Right cardiac atrium (tissue), 5 donors: ENCODE measurements at regions not wholly inside any gene's neighbourhood (a gene's known extent, or its start where the extent isn't known, plus 50 kb on each side); places are given as distances from the start of the nearest gene placed in this dataset.
"Not testable (repeated sequence)": the region's sequence is repeated elsewhere in the genome, so short reads cannot be mapped to it uniquely, and the experiment has no call there.

Source experiments
- ATAC-seq, 2 donors: fragments of 200-7000 bp; cut with Tn5 transposase; one replicate each; pipeline versions ENCODE4 v1.8.0 to v1.9.1; 2020; ENCODE audit warnings: moderate library complexity in 2 of 2, mild to moderate bottlenecking in 1 of 2
- DNase-seq, 3 donors: peaks; one replicate each; pipeline ENCODE4 v3.0.0-alpha.2; 2020
- H3K27ac ChIP-seq: one replicate; pipeline ENCODE4 v1.5.1; 2013; ENCODE audit warnings: mild to moderate bottlenecking, low read length, control low read depth, moderate library complexity
- H3K27me3 ChIP-seq: one replicate; pipeline ENCODE4 v1.6.1; 2013; ENCODE audit not compliant: control insufficient read depth, insufficient read depth
- H3K4me1 ChIP-seq: one replicate; pipeline ENCODE4 v1.6.1; 2013; ENCODE audit warnings: low read length; ENCODE audit not compliant: control insufficient read depth, insufficient read depth
- H3K4me3 ChIP-seq: one replicate; pipeline ENCODE4 v1.5.1; 2013; ENCODE audit warnings: low read length, control low read depth
- H3K9me3 ChIP-seq: one replicate; pipeline ENCODE4 v1.6.1; 2013; ENCODE audit warnings: low read length; ENCODE audit not compliant: control insufficient read depth
- WGBS: extraction: QIAGEN DNeasy Blood & Tissue Kit; methylation state at CpG from one replicate; pipeline ENCODE4 v1.1.7; 2013; 5-methylcytosine and 5-hydroxymethylcytosine counted together
- intact Hi-C, 4 donors: fragments of 100-400 bp; cut with DNase I; formaldehyde crosslinking; loops; one replicate each; pipeline versions ENCODE4 v1.11.0 to v1.14.0; 2022 to 2023
- donor health status: healthy with polysubstance abuse.
- donor health status: DM: no; HTN: yes; CAD: no.
- donor health status: DM: no; HTN: no; CAD: no.
- donor health status: DM: no; HTN: yes; CAD: no; lungs with severe emphysema.
- donor health status: DM: yes; HTN: yes; CAD: no.

DNA sequence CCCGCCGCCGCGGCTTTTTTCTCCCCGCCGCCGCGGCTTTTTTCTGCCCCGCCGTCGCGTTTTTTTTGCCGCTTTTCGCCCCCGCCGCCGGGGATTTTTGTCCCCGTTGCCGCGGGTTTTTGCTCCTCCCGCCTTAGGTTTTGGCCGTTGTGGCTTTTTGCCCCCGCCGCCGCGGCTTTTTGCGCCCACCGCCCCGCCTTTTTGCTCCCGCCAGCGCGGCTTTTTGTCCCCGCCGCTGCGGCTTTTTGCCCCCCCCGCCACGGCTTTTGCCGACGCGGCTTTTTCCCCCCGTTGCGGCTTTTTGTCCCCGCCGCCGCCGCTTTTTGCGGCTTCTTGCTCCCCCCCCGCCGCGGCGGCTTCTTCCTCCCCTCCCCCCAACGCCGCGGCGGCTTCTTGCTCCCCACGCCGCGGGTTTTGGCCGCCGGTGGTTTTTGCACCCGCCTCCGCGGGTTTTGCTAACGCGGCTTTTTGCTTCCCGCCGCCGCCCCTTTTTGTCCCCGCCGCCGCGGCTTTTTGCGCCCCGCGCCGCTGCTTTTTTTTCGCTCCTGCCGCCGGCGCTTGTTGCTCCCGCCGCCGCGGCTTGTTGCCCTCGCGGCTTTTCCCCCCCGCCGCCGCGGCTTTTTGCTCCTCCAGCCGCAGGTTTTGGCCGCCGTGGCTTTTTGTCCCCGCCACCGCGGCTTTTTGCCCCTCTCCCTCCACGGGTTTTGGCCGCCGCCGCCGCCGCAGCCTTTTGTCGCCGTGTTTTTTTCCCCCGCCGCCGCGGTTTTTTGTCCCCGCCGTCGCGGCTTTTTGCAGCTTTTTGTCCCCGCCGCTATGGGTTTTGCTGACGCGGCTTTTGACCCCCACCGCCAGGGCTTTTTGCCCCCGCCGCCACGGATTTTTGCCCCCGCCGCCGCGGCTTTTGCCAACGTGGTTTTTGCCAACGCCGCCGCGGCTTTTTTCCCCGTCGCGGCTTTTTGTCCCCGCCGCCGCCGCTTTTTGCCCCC, 150.3 kb downstream of the KCNJ18 start:
- intact Hi-C loops: no loop called here
- H3K4me3 ChIP-seq: peak overlapping the region; percentile 73
- no peaks in the 10 kb centered on the region for H3K9me3 ChIP-seq
- no peaks in the 10 kb centered on the region for H3K4me1 ChIP-seq
- peak in 2 of 3 donors; percentile 37 to 42 for DNase-seq
- 21% methylated on average over 136 of the region's 136 CpGs for WGBS
- peaks cover 3% of the 10 kb centered on the region for H3K27me3 ChIP-seq
- no peak overlapping the region for H3K27ac ChIP-seq
- no peak for ATAC-seq

DNA sequence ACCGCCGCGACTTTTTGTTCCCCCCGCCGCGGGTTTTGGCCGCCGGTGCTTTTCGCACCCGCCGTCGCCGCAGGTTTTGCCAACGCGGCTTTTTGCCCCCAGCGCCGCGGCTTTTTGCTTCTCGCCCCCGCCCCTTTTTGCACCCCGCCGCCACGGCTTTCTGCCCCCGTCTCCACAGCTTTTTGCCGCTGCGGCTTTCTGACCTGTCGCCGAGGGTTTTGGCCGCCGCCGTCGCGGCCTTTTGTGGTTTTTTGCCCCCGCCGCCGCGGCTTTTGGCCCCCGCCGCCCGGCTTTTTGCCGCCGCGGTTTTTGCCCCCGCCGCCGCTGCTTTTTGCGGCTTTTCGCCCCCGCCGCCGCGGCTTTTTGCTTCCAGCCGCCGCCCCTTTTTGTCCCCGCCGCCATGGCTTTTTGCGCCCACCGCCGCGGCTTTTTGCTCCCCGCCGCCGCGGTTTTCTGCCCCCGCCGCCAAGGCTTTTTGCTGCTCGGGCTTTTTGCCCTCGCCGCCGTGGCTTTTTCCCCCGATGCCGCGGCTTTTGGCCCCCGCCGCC, 151.1 kb downstream of the KCNJ18 start:
- Histone ChIP-seq H3K27ac (no peak overlapping the region), H3K4me1 (no peaks in the 10 kb centered on the region), H3K27me3 (peaks cover 3% of the 10 kb centered on the region), H3K4me3 (peak overlapping the region; percentile 73), H3K9me3 (no peaks in the 10 kb centered on the region)
- WGBS: 34% methylated on average over 75 of the region's 75 CpGs
- ATAC-seq: no peak
- intact Hi-C loops: no loop called here
- DNase-seq: no peak

DNA sequence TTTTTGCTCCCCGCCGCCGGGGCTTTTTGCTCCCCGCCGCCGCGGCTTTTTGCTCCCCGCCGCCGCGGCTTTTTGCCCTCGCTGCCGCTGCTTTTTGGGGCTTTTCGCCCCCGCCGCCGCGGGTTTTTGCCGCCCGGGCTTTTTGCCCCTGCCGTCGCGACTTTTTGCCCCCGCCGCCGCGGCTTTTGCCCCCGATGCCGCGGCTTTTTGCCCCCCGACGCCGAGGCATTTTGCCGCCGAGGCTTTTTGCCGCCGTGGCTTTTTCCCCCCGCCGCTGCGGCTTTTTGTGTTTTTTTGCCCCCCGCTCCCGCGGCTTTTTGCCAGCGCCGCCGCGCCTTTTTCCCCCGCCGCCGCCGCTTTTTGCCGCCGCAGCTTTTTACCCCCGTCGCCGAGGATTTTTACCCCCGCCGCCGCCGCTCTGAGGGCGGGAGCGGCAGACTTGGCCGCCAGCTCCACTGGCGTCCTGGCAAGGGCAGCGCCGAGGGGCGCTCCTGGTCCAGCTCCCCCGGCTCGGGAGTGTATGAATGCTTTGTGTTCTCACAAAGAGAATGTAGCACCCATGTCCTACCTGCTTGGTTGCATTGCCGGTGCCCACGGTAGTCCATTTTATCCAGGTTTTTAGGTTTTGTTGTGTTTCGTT, 151.7 kb downstream of the KCNJ18 start:
- 31% methylated on average over 72 of the region's 72 CpGs for WGBS
- H3K9me3 ChIP-seq: no peaks in the 10 kb centered on the region
- H3K4me1 ChIP-seq: no peaks in the 10 kb centered on the region
- H3K27me3 ChIP-seq: peaks cover 3% of the 10 kb centered on the region
- no peak overlapping the region for H3K27ac ChIP-seq
- intact Hi-C loops: no loop called here
- ATAC-seq (no peak), DNase-seq (no peak)
- H3K4me3 ChIP-seq: no peak overlapping the region

DNA sequence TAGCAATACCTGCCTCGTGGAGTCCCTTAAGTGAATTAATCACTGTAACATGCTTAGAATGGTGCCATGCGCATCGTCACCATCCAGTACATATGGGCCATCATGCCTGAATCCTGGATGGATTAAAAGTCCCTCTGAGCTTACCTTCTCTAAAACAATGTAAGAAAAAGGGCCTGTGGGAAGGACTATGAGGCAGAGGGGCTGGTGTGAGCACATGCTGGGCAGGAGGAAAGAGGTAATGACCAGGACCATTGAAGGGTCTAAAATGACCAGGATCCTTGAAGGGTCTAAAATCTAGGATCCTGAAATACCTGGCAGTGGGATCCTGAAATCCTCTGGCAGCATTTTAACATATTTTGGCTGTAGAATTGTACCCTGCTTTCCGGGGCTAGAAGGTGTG, 156.2 kb downstream of the KCNJ18 start:
- H3K27me3 ChIP-seq, H3K9me3 ChIP-seq, H3K4me1 ChIP-seq, H3K27ac ChIP-seq, H3K4me3 ChIP-seq, intact Hi-C loops, DNase-seq: not testable (repeated sequence)
- 65% methylated on average over 4 of the region's 4 CpGs for WGBS
- peak in 1 of 2 donors; percentile 39 for ATAC-seq

DNA sequence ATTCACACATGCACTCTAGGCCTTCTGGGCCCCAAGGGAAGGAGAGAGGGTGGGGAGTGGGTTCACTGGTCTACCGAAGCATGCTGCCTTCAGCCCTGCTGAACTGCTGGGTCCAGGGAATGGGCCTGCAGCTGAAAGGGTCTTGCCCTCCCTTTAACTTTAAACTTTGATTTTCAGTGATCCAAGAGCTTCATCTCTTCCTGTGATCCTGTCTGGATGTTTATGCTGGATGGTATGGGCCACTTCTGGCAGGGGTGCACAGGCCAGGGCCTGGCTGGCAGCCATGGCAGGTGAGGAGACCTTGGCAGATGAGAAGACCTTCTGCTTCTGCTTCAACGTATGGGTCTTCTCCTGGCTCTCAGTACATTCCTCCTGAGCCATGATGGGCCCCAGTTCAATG, 156.7 kb downstream of the KCNJ18 start:
- H3K27ac ChIP-seq, intact Hi-C loops, H3K9me3 ChIP-seq, H3K4me3 ChIP-seq, H3K4me1 ChIP-seq, ATAC-seq, H3K27me3 ChIP-seq: not testable (repeated sequence)
- peak in 1 of 3 donors; percentile 28 for DNase-seq
- WGBS: 48% methylated on average over 2 of the region's 2 CpGs

DNA sequence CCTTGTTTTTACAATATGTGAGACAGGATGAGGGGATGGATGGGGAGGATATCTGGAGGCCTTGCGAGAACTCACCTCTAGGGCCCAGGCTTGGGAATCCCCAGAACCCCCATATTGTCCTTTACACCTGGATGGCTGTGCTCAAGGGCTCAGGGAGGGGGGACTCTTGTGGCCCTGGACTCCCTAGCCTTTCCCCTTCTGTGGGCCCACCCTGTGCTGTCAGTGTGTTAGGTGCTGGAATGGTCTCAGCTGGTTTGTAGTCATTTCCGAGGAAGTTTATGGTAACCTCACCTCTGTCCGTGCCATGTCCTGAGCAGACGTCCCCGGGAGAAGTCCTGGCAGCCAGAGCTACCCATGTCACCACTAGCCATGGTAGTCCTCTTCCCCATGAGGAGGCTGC, 158.3 kb downstream of the KCNJ18 start:
- WGBS: 78% methylated on average over 5 of the region's 5 CpGs
- ATAC-seq, H3K27me3 ChIP-seq, H3K9me3 ChIP-seq, H3K4me1 ChIP-seq, H3K4me3 ChIP-seq, intact Hi-C loops, H3K27ac ChIP-seq: not testable (repeated sequence)
- DNase-seq: peak in 1 of 3 donors; percentile 6
